Chondrocyte (in vitro differentiated cells): ENCODE measurements at regions not wholly inside any gene's neighbourhood (a gene's known extent, or its start where the extent isn't known, plus 50 kb on each side); places are given as distances from the start of the nearest gene placed in this dataset.

ENCODE experiments used
- DNase-seq: peaks from one replicate; pipeline ENCODE4 v3.0.0; 2021; ENCODE audit warnings: mixed read lengths, low spot score
- H3K27ac Mint-ChIP-seq: one replicate; pipeline ENCODE4 v1.8.0; 2021; ENCODE audit warnings: mild to moderate bottlenecking, moderate library complexity, mixed read lengths; ENCODE audit not compliant: unreplicated experiment
- H3K27me3 Mint-ChIP-seq: 2 replicates; pipeline ENCODE4 v1.8.0; 2021; ENCODE audit warnings: low read depth, mixed read lengths
- H3K36me3 Mint-ChIP-seq: 2 replicates; pipeline ENCODE4 v1.8.0; 2021; ENCODE audit warnings: low read depth, mixed read lengths
- H3K4me1 Mint-ChIP-seq: 2 replicates; pipeline ENCODE4 v1.8.0; 2021; ENCODE audit warnings: low read depth, mild to moderate bottlenecking, mixed read lengths
- H3K4me3 Mint-ChIP-seq: one replicate; pipeline ENCODE4 v1.8.0; 2021; ENCODE audit warnings: mild to moderate bottlenecking, moderate library complexity, mixed read lengths; ENCODE audit not compliant: unreplicated experiment
- H3K9me3 Mint-ChIP-seq: 2 replicates; pipeline ENCODE4 v1.8.0; 2021; ENCODE audit warnings: low read depth, mixed read lengths
- CTCF ChIP-seq: fragments of 200-600 bp; sonication (generic); IDR thresholded peaks from 2 replicates; pipeline ENCODE4 v1.5.0; 2021; ENCODE audit warnings: antibody characterized with exemption, mild to moderate bottlenecking, moderate library complexity

- no peak for DNase-seq
- no peak for TF ChIP-seq CTCF
- peaks cover 2% of the 10 kb centered on the region for H3K9me3 Mint-ChIP-seq
- no peaks in the 10 kb centered on the region for H3K4me1 Mint-ChIP-seq
- H3K36me3 Mint-ChIP-seq, result no peaks in the 10 kb centered on the region
- H3K27me3 Mint-ChIP-seq, result no peaks in the 10 kb centered on the region
- H3K4me3 Mint-ChIP-seq, result no peak overlapping the region
- no peak overlapping the region for H3K27ac Mint-ChIP-seq
These were observed 151.6 kb upstream of the VSTM2A start for GRCh38 chr7:54390565-54390964.

- no peak overlapping the region for H3K4me3 Mint-ChIP-seq
- H3K27ac Mint-ChIP-seq, result no peak overlapping the region
- no peaks in the 10 kb centered on the region for H3K36me3 Mint-ChIP-seq
- H3K27me3 Mint-ChIP-seq, result no peaks in the 10 kb centered on the region
- H3K9me3 Mint-ChIP-seq, result no peaks in the 10 kb centered on the region
- no peaks in the 10 kb centered on the region for H3K4me1 Mint-ChIP-seq
- no peak for DNase-seq
- TF ChIP-seq CTCF, result no peak
These were observed 149.2 kb upstream of the VSTM2A start for GRCh38 chr7:54392935-54393334.

- no peaks in the 10 kb centered on the region for H3K27me3 Mint-ChIP-seq
- H3K9me3 Mint-ChIP-seq, result no peaks in the 10 kb centered on the region
- DNase-seq, result no peak
- no peaks in the 10 kb centered on the region for H3K36me3 Mint-ChIP-seq
- no peak overlapping the region for H3K4me3 Mint-ChIP-seq
- H3K27ac Mint-ChIP-seq, result no peak overlapping the region
- TF ChIP-seq CTCF, result no peak
- no peaks in the 10 kb centered on the region for H3K4me1 Mint-ChIP-seq
These were observed 147.3 kb upstream of the VSTM2A start for GRCh38 chr7:54394834-54395233.

GRCh38 chr7:54397836-54398612 is 144.2 kb upstream of the VSTM2A start:
- Mint-ChIP-seq H3K27me3 (peaks cover 2% of the 10 kb centered on the region), H3K9me3 (no peaks in the 10 kb centered on the region), H3K4me1 (no peaks in the 10 kb centered on the region), H3K27ac (no peak overlapping the region), H3K36me3 (no peaks in the 10 kb centered on the region), H3K4me3 (no peak overlapping the region)
- no peak for TF ChIP-seq CTCF
- DNase-seq, result no peak

- Mint-ChIP-seq H3K27ac (no peak overlapping the region), H3K27me3 (peaks cover 3% of the 10 kb centered on the region), H3K4me1 (no peaks in the 10 kb centered on the region), H3K36me3 (no peaks in the 10 kb centered on the region), H3K9me3 (no peaks in the 10 kb centered on the region), H3K4me3 (no peak overlapping the region)
- DNase-seq, result no peak
- TF ChIP-seq CTCF, result no peak
These were observed 143.3 kb upstream of the VSTM2A start for GRCh38 chr7:54398863-54399262.
